ENCODE measurements at regions not wholly inside any gene's neighbourhood (a gene's known extent, or its start where the extent isn't known, plus 50 kb on each side); places are given as distances from the start of the nearest gene placed in this dataset.

GRCh38 chr13:76231522-76232167 lies 595.5 kb downstream of the LMO7 start:
- no peak overlapping the region for H3K4me2 ChIP-seq (ENCODE audit: low read length)
- DNase-seq (ENCODE audit: low read depth) (no peak), FAIRE-seq (no peak)
- H3K4me3 ChIP-seq (ENCODE audit: insufficient read depth, low read depth, low read length), result no peak overlapping the region
- H3K36me3 Mint-ChIP-seq (ENCODE audit: low read depth, unreplicated experiment), result no peaks in the 10 kb centered on the region
- no peaks in the 10 kb centered on the region for H3K9me3 Mint-ChIP-seq (ENCODE audit: unreplicated experiment)
- H3K27me3 Mint-ChIP-seq (ENCODE audit: low read depth, unreplicated experiment), result no peaks in the 10 kb centered on the region
- no peaks in the 10 kb centered on the region for H4K20me1 ChIP-seq (ENCODE audit: insufficient read depth, low read length)
- no peak overlapping the region for H3K4me3 Mint-ChIP-seq (ENCODE audit: unreplicated experiment)
- no peak overlapping the region for H3K9ac ChIP-seq (ENCODE audit: low read length)
- H2AFZ ChIP-seq (ENCODE audit: low read depth, low read length), result no peak overlapping the region
- H3K27ac ChIP-seq (ENCODE audit: low read depth, low read length), result no peak overlapping the region
- H3K36me3 ChIP-seq (ENCODE audit: insufficient read depth, low read length), result no peaks in the 10 kb centered on the region
- no peak overlapping the region for H3K27ac Mint-ChIP-seq (ENCODE audit: unreplicated experiment)
- no peaks in the 10 kb centered on the region for H3K27me3 ChIP-seq (ENCODE audit: insufficient read depth, low read length)
- H3K4me1 ChIP-seq (ENCODE audit: insufficient read depth, low read length), result no peaks in the 10 kb centered on the region
- peaks cover 3% of the 10 kb centered on the region for H3K4me1 Mint-ChIP-seq (ENCODE audit: low read depth, unreplicated experiment)
- no peaks in the 10 kb centered on the region for H3K9me3 ChIP-seq (ENCODE audit: insufficient read depth, low read depth, low read length)
- TF ChIP-seq EZH2 (IDR thresholded peaks at IDR 0.05; ENCODE audit: insufficient read depth, low read length) (no peak), CTCF (IDR thresholded peaks at IDR 0.05; ENCODE audit: insufficient read depth, low read depth, low read length) (no peak)
- no peaks in the 10 kb centered on the region for H3K79me2 ChIP-seq (ENCODE audit: insufficient read depth, low read length)

- FAIRE-seq (no peak), DNase-seq (ENCODE audit: low read depth) (no peak)
- H3K9ac ChIP-seq (ENCODE audit: low read length), result no peak overlapping the region
- no peak for TF ChIP-seq EZH2 (IDR thresholded peaks at IDR 0.05; ENCODE audit: insufficient read depth, low read length)
- no peak for TF ChIP-seq CTCF (IDR thresholded peaks at IDR 0.05; ENCODE audit: insufficient read depth, low read depth, low read length)
- H3K4me3 ChIP-seq (ENCODE audit: insufficient read depth, low read depth, low read length), result no peak overlapping the region
- no peaks in the 10 kb centered on the region for H3K36me3 ChIP-seq (ENCODE audit: insufficient read depth, low read length)
- Mint-ChIP-seq H3K36me3 (ENCODE audit: low read depth, unreplicated experiment) (no peaks in the 10 kb centered on the region), H3K4me3 (ENCODE audit: unreplicated experiment) (no peak overlapping the region), H3K27ac (ENCODE audit: unreplicated experiment) (no peak overlapping the region), H3K27me3 (ENCODE audit: low read depth, unreplicated experiment) (no peaks in the 10 kb centered on the region), H3K9me3 (ENCODE audit: unreplicated experiment) (no peaks in the 10 kb centered on the region), H3K4me1 (ENCODE audit: low read depth, unreplicated experiment) (peaks cover 8% of the 10 kb centered on the region)
- H4K20me1 ChIP-seq (ENCODE audit: insufficient read depth, low read length), result no peaks in the 10 kb centered on the region
- no peak overlapping the region for H2AFZ ChIP-seq (ENCODE audit: low read depth, low read length)
- H3K9me3 ChIP-seq (ENCODE audit: insufficient read depth, low read depth, low read length), result no peaks in the 10 kb centered on the region
- no peak overlapping the region for H3K27ac ChIP-seq (ENCODE audit: low read depth, low read length)
- H3K27me3 ChIP-seq (ENCODE audit: insufficient read depth, low read length), result no peaks in the 10 kb centered on the region
- H3K4me2 ChIP-seq (ENCODE audit: low read length), result no peak overlapping the region
- no peaks in the 10 kb centered on the region for H3K4me1 ChIP-seq (ENCODE audit: insufficient read depth, low read length)
- H3K79me2 ChIP-seq (ENCODE audit: insufficient read depth, low read length), result no peaks in the 10 kb centered on the region
Observed at GRCh38 chr13:76229281-76229680, 593.2 kb downstream of the LMO7 start.

- Mint-ChIP-seq H3K4me1 (ENCODE audit: low read depth, unreplicated experiment) (peaks cover 11% of the 10 kb centered on the region), H3K4me3 (ENCODE audit: unreplicated experiment) (no peak overlapping the region), H3K36me3 (ENCODE audit: low read depth, unreplicated experiment) (no peaks in the 10 kb centered on the region), H3K27ac (ENCODE audit: unreplicated experiment) (no peak overlapping the region), H3K27me3 (ENCODE audit: low read depth, unreplicated experiment) (no peaks in the 10 kb centered on the region), H3K9me3 (ENCODE audit: unreplicated experiment) (no peaks in the 10 kb centered on the region)
- no peaks in the 10 kb centered on the region for H3K27me3 ChIP-seq (ENCODE audit: insufficient read depth, low read length)
- no peaks in the 10 kb centered on the region for H3K9me3 ChIP-seq (ENCODE audit: insufficient read depth, low read depth, low read length)
- H3K27ac ChIP-seq (ENCODE audit: low read depth, low read length), result no peak overlapping the region
- H3K79me2 ChIP-seq (ENCODE audit: insufficient read depth, low read length), result no peaks in the 10 kb centered on the region
- H3K9ac ChIP-seq (ENCODE audit: low read length), result no peak overlapping the region
- no peaks in the 10 kb centered on the region for H4K20me1 ChIP-seq (ENCODE audit: insufficient read depth, low read length)
- no peaks in the 10 kb centered on the region for H3K36me3 ChIP-seq (ENCODE audit: insufficient read depth, low read length)
- FAIRE-seq (no peak), DNase-seq (ENCODE audit: low read depth) (no peak)
- H3K4me1 ChIP-seq (ENCODE audit: insufficient read depth, low read length), result no peaks in the 10 kb centered on the region
- no peak overlapping the region for H3K4me3 ChIP-seq (ENCODE audit: insufficient read depth, low read depth, low read length)
- no peak overlapping the region for H2AFZ ChIP-seq (ENCODE audit: low read depth, low read length)
- TF ChIP-seq EZH2 (IDR thresholded peaks at IDR 0.05; ENCODE audit: insufficient read depth, low read length), result no peak
- no peak for TF ChIP-seq CTCF (IDR thresholded peaks at IDR 0.05; ENCODE audit: insufficient read depth, low read depth, low read length)
- H3K4me2 ChIP-seq (ENCODE audit: low read length), result no peak overlapping the region
Observed at GRCh38 chr13:76226941-76227340, 590.8 kb downstream of the LMO7 start.
